Choroid plexus epithelial cell (primary cell): ENCODE measurements at regions not wholly inside any gene's neighbourhood (a gene's known extent, or its start where the extent isn't known, plus 50 kb on each side); places are given as distances from the start of the nearest gene placed in this dataset.

Experiments used
- DNase-seq: peaks from one replicate; pipeline ENCODE4 v3.0.0-alpha.2; 2010; ENCODE audit warnings: low read depth
- H3K4me3 ChIP-seq: 2 replicates; pipeline ENCODE4 v1.5.1; 2011; ENCODE audit warnings: low read depth, mild to moderate bottlenecking, control low read depth, low read length, moderate library complexity
- CTCF ChIP-seq: conservative IDR thresholded peaks from 2 replicates; pipeline ENCODE4 v1.5.1; 2011; ENCODE audit warnings: low read depth, mild to moderate bottlenecking, control low read depth, inconsistent platforms, low read length, moderate library complexity

GRCh38 chr11:113574586-113574985 is 99.4 kb upstream of the DRD2 start:
- no peak for TF ChIP-seq CTCF
- no peak for DNase-seq
- H3K4me3 ChIP-seq: no peak overlapping the region

- H3K4me3 ChIP-seq: no peak overlapping the region
- DNase-seq: no peak
- TF ChIP-seq CTCF: no peak
Observed at GRCh38 chr11:113574171-113574570, 99.0 kb upstream of the DRD2 start.

- DNase-seq: no peak
- no peak overlapping the region for H3K4me3 ChIP-seq
- TF ChIP-seq CTCF: no peak
Observed at GRCh38 chr11:113572136-113572735, 97.0 kb upstream of the DRD2 start.

- H3K4me3 ChIP-seq: no peak overlapping the region
- TF ChIP-seq CTCF: no peak
- no peak for DNase-seq
Observed at GRCh38 chr11:113571531-113571930, 96.3 kb upstream of the DRD2 start.

GRCh38 chr11:113570906-113571305 is 95.7 kb upstream of the DRD2 start:
- DNase-seq: no peak
- TF ChIP-seq CTCF: no peak
- H3K4me3 ChIP-seq: no peak overlapping the region

- no peak for DNase-seq
- no peak overlapping the region for H3K4me3 ChIP-seq
- no peak for TF ChIP-seq CTCF
Observed at GRCh38 chr11:113569391-113569790, 94.2 kb upstream of the DRD2 start.

GRCh38 chr11:113568566-113568965 is 93.4 kb upstream of the DRD2 start:
- no peak for DNase-seq
- no peak for TF ChIP-seq CTCF
- no peak overlapping the region for H3K4me3 ChIP-seq
